GM21825 (cell line): ENCODE measurements at regions not wholly inside any gene's neighbourhood (a gene's known extent, or its start where the extent isn't known, plus 50 kb on each side); places are given as distances from the start of the nearest gene placed in this dataset.

Experiments used
- ATAC-seq: cut with Tn5 transposase; IDR thresholded peaks from one replicate; pipeline ENCODE4 v1.9.1; 2021; ENCODE audit warnings: mild to moderate bottlenecking, moderate library complexity; ENCODE audit not compliant: unreplicated experiment

DNA sequence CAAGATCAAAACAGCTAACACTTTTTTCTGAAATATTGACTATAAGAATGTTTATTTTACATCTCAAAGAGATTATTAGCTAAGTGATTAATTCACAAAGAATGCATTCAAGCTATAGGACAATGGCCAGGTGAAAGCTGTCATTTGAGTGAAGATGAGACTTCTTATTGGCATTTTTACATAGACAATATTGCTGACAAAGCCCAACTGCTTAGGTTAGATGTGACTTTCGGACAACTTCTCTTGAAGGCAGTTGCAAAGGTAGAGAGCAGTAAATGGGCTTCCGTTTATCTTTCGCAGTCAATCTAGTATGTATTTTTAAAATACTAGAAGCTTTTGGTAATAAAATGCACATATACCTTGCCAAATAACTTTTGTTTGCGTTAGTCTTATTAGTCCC lies 1041.3 kb downstream of the AMY1C start:
- ATAC-seq = no peak

DNA sequence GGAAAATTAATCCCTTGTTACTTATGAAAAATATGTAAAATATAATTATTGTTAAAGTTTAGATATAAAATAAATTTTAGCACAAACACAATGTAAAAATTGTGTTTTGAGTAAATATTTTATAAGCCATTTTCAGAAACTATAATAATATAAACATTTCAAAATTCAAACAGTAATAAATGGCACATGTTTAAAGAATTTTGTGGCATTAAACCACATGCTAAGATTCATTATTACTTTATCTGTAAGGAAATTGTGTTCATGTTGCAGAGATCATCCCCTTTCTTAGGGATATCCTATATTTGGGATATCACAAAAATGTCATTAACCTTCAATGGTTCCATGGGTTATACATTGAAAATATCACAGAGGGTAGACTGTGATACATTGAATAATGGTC lies 1044.3 kb downstream of the AMY1C start:
- ATAC-seq = no peak

DNA sequence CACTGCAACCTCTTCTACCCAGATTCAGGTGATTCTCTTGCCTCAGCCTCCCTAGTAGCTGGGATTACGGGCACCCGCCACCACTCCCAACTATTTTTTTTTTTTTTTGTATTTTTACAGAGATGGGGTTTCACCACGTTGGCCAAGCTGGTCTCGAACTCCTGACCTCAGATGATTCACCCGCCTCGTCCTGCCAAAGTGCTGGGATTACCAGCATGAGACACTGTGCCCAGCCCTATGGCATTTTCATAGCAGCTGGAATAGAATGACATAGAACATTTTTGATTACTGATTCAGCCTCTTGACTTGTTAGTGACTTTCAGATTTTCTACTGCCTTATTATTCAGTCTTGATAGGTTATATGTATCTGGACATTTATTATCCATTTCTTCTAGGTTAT lies 1046.2 kb downstream of the AMY1C start:
- ATAC-seq = no peak

DNA sequence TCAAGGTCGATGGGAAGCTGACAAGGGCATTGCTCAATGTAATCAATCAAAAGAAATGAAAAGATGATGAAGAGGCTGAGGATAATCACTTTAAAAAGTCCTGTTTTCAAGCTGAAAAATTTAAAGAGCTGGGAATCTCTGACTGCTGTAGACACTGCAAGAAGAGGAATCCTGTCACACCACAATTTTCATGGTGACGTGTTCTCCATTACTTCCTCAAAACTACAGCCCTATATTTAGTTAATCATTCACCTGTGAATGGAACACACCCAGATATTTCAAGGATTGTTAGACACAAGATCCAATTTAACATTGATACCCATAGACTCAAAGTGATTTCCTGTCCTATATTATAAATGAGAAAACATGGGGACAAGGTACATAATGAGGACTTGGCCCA lies 1048.3 kb downstream of the AMY1C start:
- no peak for ATAC-seq

DNA sequence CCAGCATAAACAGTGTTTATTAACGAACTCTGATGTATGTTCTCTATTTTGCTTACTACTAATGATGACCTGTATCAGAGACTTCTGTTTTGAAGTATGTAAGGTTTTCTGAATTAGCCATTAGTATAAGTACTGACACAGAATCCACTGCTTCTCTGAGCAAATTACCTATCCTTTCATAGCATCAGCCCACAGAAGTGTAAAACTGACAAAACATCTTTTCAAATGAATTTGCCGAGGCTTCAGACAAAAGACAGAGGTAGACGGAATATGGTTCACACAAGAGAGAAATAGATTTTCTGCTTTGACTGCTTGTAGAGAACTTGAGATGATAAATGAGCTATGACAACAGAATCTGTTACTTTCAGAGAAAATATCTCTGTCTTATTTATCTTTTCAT lies 1051.6 kb downstream of the AMY1C start:
- ATAC-seq = no peak

DNA sequence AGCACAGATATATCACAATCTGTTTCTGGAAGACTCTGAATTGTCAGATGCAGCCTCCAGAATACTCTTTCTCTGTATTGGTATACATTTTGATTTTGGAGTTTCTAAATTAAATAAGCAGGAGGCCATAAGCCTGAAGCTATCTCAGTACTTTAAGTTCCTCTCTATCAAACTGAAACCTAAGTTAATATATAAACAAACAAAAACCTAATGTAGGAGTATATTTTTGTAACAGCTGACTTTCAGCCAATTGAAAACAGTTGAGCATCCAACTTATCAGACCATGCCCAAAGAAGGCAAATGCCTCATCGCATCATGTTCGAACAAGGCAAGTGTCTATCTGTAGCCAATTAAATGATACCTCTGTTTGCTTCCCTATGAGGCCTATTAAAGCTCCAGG lies 1054.4 kb downstream of the AMY1C start:
- no peak for ATAC-seq

DNA sequence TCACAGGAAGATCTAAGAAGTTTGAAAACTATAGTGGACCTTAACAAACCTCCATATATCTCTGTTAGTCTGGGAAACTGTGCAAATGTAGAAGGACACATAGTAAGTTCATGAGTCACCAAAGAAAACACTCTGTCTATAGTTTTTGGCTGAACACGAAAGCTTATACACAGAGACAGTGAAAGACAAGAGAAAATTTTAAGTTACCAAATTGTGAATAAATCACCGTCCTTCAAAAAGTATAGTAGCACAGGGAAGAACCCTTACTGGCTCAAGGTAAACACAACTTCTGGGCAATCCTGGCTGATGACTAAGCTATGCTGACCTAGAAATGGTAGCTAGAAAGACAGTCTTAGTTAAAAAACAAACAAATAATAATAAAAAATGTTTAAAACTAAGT lies 1057.9 kb downstream of the AMY1C start:
- ATAC-seq = no peak

DNA sequence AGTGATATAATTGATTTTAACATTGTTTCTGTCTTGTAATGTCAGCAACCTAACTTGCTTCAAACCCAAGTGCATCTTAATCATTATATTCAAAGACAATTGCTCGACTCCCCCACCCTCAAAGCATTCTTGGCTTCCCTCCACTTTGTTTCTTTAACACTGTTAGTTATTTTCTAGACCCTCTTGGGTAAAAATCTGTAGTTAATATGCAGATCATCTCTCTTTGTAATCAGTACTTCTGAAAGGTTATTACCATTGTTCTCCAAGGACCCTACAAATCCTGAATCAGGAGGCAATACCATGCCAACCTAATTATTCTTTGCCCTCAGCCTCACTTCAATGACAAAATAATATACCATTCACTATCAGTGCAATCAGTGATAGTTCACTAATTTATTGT lies 1075.7 kb downstream of the AMY1C start:
- no peak for ATAC-seq

DNA sequence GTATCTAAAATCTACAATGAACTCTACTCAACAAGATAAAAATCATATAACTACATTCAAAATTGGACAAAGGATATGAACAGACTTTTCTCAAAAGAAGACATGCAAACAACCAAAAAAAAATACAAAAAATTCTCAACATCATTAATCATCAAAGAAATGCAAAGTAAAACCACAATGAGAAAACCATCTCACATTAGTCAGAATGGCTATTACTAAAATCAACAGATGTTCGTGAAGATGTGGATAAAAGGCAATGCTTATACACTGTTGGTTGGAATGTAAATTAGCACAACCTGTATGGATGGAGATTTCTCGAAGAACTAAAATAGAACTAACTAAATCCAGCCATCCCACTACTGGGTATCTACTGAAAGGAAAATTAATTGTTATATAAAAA lies 1080.8 kb downstream of the AMY1C start:
- no peak for ATAC-seq

DNA sequence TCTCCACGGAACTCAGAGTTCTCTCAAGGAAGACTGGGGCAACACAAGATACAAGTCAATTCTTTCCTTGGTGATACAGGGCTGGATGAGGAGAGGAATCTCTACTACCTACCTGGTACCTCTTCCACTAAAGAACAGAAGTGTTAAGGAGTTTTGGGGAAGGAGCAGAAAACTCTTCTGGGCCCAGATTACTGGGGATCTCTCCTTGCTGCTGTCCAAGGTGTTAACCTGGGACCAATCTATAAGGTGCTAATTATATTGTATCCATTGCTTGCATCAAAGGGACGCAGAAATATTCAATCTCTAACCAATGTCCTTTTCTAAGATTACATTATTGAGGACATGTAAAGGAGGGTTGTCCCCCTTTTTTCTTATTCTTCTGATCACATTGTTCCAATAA lies 1102.5 kb downstream of the AMY1C start:
- ATAC-seq = no peak

DNA sequence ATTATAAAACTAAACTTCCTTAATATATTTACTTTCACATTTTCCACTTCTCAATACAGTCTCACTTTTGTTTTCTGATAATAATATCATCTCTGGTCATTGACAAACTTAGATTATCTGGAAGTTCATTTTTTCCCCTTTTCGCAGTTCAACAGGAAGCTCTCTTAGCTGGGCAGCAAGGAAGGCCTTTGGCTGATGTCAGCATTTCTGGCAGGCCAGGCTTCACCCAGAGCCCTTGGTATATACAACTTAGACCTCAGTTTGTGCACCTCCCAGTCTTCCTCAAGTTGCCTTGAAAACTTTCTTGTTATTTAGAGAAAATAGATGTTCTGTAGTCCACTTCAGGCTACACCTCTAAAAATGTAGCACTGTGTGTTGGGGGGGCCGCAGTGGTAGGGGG lies 1103.6 kb downstream of the AMY1C start:
- ATAC-seq = no peak

DNA sequence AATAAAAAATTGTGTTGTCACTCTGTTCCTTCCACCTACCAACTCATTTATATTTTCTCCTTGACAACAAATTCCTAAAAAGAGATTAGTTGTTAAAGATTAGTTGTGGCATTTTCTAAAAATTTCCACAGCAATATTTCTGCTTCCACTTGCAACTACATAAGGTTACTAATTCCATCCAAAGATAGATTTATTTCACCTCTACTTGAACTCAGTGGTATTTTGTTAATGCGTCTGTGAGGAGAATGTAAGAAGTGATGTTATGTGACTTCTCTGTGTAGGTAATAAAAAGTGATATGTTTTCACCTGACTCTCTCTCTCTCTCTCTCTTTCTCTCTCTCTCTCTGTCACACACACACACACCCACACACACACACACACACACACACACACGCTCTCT lies 1104.8 kb downstream of the AMY1C start:
- no peak for ATAC-seq

DNA sequence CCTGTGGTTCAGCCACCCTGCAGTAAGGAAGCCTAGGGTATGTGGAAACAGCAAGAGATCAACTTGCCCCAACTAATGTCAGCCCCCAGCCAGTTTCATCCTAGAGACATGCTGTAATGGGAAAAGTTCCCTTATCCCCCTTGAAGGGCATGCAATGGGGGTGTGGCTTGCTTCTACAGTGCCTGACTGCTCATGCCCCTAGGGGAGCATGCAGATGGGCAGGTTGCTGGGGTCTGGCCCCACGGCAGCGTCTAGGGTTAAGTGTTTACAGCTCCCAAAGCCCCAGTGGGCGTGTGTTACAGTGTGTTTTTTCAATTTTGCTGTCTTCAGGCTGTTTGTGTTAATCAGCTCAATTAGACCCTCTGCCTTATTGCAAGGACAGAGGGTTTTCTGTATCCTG lies 1105.9 kb downstream of the AMY1C start:
- no peak for ATAC-seq

DNA sequence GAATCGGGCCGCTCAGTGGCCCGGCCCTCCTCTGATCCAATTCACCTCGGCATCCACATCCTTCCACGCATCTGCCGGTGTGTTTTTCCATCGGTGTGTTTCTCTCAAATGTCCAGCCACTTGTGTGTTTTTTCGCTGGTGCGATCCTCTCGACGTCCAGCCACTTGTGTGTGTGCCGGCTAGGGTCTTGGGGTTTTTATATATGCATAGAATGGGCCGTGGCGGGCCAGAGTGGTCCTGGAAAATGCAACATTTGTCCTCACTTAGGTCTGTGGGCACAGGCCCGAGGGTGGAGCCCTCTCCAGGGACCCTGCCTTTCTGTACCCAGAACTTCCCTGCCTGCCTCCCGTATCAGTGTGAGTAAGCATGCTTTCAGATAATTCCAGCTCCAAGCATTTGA lies 1106.4 kb downstream of the AMY1C start:
- no peak for ATAC-seq

DNA sequence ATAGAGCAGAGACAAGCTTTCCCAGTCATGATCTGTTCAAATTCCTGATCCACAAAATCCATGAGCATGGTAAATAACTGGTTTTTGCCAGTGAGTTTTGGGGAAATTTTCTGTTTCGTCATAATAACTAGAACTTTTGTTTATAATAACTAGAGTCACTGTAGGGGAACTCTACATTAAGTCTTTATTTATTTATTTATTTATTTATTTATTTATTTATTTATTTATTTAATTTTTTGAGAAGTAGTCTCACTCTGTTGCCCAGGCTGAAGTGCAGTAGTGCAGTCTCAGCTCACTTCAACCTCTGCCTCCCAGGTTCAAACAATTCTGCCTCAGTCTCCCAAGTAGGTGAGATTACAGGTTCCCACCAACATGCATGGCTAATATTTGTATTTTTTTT lies 1106.8 kb downstream of the AMY1C start:
- no peak for ATAC-seq

DNA sequence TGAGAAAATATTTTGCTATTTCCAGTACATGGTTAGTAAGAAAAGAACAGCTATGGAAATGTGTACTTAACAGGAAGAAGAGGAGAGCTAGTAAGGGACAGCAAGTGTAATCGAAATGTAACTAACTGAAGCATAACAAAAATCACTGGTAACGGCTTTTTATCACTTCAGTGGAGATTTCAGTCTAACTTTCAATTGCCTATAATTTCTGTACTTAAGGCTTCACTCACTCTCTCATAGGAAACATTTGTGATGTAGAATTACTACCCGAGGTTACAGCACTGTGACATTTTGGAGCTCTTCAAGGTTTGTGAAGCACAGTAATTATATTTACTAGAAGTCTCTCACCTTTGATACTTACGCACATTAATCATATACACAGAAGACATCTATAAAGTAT lies 1119.1 kb downstream of the AMY1C start:
- no peak for ATAC-seq

DNA sequence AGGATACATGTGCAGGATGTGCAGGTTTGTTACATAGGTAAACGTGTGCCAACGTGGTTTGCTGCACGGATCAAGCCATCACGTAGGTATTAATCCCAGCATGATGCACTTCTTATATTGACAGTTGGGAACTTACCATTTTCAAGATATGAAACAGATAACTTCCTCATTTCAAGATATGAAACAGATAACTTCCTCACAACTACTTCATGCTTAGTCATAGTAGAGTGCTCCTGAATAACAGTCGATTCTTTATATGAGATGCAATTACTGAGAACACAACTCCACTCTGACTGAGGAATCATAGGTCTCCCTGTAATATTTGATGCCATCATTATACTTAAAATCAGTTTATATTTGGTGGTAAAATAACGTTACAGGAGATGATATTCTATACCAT lies 1124.3 kb downstream of the AMY1C start:
- ATAC-seq = peak; percentile 89

DNA sequence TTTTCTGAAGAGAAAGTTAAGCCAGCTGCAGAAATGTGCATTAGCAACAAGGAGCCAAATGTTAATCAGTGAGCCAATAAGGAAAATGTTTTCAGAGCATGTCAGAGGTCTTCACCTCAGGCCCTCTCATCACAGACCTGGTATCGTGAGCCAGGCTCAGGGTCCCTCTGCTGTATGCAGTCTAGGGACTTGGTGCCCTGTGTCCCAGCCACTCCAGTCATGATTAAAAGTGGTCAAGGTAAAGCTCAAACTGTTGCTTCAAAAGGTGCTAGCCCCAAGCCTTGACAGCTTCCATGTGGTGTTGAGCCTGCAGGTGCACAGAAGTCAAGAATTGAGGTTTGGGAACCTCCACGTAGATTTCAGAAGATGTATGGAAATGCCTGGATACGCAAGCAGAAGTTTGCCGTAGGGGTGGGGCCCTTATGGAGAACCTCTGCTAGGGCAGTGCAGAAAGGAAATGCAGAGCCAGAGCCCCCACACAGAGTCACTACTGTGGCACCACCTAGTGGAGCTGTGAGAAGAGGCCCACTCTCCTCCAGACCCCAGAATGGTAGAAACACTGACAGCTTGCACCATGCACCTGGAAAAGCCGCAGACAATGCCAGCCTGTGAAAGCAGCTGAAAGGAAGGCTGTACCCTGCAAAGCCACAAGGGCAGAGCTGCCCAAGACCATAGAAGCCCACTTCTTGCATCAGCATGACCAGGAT lies 1128.7 kb downstream of the AMY1C start:
- ATAC-seq = no peak

DNA sequence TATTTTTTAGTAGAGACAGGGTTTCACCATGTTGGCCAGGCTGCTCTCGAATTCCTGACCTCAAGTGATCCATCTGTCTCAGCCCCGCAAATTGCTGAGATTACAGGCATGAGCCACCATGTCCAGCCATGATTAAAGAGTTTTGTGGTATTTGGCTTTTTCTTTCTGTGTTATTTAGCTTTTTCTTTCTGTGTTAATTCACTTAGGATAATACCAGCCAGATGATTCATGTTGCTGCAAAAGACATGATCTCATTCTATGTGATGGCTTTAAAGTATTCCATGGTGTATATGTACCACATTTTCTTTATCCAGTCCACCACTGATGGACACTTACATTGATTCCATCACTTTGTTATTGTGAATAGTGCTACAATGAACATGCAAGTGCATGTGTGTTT lies 1135.2 kb downstream of the AMY1C start:
- ATAC-seq = no peak

DNA sequence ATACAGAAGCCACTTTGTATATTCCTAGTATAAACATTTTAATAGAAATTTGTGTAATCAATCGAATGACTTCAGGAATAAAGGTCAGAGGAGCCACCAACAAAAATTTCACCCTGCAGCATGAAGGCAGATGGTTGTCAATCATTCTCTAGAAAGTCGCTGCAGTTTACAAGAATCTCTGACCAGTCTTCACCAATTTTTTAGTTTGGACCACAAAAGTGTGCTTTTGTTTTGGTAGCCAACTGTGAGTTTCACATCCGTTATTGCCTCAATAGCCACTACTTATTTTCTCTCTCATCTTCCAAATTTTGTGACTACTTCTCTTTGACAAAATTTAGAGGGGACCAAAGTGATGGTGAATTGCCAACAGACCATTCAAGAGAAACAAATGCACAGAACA lies 1155.6 kb downstream of the AMY1C start:
- ATAC-seq = no peak

DNA sequence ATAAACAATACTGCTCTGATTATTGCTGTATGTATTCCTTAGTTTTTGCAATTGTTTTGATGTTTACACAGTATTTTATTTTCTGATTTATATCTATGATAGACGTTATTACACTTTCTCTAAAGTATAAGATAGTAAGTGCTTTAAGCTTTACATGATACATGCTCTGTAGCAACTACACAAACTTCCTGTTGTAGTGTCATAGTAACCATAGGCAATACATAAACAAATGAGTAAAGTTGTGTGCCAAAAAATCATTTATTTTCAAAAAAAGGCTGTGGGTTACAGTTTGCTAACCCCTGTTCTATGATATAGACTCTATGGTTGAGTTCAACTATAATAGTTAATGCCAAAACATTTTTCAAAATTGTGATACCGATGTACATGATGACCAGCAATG lies 1156.4 kb downstream of the AMY1C start:
- ATAC-seq = no peak

DNA sequence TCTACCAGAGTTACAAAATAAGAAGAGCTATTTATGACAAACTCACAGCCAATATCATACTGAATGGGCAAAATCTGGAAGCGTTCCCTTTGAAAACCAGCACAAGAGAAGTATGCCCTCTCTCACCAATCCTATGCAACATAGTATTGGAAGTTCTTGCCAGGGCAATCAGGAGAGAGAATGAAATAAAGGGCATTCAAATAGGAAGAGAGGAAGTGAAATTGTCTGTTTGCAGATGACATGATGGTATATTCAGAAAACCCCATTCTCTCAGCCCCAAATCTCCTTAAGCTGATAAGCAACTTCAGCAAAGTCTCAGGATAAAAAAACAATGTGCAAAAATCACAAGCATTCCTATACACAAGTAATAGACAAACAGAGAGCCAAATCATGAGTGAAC lies 1169.5 kb downstream of the AMY1C start:
- no peak for ATAC-seq

DNA sequence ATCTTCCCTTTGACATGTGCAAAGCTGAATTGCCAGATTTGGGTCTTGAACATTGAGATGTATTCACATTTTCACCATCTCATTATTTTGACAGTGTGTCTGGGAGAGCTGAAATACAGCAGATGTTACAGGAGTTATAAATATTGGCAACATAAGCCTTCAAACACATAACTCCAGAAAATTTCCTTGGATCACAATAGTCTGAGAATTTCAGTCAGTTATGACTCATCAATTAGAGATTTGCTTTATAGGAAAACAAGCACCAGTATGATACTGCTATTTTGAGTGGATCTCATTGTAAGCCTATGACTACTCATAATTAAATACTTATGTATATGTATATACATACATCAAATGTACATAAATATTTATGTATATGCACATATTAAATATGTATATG lies 1171.8 kb downstream of the AMY1C start:
- ATAC-seq = no peak

DNA sequence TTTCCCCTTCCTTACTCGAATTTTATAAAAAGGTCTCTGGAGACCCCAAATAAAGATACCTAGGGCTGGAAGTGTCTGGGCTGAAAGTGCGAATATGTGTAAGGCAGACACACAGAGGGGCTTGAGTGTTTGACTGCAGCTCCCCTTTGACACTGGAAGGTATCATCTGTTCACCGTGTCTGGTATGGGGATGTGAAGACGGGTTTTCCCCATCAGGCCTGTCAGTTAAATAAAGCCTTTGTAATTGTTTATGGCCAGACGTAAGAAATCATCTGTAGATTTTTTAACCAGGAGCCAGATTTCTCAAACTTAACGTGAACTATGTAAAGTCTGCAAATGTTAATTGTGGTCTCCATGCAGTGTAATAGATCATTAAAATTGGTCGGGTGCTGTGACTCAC lies 1173.4 kb downstream of the AMY1C start:
- no peak for ATAC-seq
